ENCODE measurements at regions not wholly inside any gene's neighbourhood (a gene's known extent, or its start where the extent isn't known, plus 50 kb on each side); places are given as distances from the start of the nearest gene placed in this dataset.

DNA sequence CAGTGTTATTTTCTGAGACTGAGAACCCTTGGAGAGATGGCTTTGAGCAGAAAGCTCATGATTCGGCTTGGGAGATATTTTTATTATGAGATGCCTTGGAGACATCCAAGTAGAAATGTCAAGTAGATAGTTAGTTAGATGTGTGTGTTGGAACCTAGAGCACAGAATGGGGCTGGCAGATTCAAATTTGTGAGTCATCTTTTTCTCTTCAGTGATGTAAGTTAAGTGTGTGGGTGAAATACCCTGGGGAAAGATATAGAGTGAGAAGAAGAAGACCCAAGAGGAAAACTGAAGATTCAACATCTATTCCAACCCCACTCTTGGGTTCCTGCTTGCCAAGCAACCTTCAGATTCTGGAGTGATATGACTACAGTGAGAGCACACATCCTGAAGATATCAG lies 580.8 kb upstream of the AMOT start:
- Histone ChIP-seq H3K9me3 (ENCODE audit: control insufficient read depth, insufficient read depth, low read depth, low read length) (no peaks in the 10 kb centered on the region; the same call in 1 of the 2 replicates), H3K36me3 (ENCODE audit: control insufficient read depth in 2 of 2, insufficient read depth in 1 of 2, low read length in 2 of 2) (no peaks in the 10 kb centered on the region), H3K4me3 (ENCODE audit: low read depth, low read length) (no peak overlapping the region), H3K4me1 (ENCODE audit: control insufficient read depth, insufficient read depth, low read length) (no peaks in the 10 kb centered on the region), H3K27ac (ENCODE audit: extremely low read depth, low read depth, low read length) (no peak overlapping the region)
- CTCF ChIA-PET, result no interaction called here
- TF ChIP-seq, protein P1, sequence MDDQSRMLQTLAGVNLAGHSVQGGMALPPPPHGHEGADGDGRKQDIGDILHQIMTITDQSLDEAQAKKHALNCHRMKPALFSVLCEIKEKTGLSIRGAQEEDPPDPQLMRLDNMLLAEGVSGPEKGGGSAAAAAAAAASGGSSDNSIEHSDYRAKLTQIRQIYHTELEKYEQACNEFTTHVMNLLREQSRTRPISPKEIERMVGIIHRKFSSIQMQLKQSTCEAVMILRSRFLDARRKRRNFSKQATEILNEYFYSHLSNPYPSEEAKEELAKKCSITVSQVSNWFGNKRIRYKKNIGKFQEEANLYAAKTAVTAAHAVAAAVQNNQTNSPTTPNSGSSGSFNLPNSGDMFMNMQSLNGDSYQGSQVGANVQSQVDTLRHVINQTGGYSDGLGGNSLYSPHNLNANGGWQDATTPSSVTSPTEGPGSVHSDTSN (CRISPR knock-in tag; IDR thresholded peaks at IDR 0.05), result no peak
- TF ChIP-seq ZNF404 (tag by site-specific recombination; IDR thresholded peaks at IDR 0.05), result no peak
- no peak for TF ChIP-seq ZNF223 (tag by site-specific recombination; IDR thresholded peaks at IDR 0.05)
- no peak for TF ChIP-seq ZEB2 (tag by site-specific recombination; IDR thresholded peaks at IDR 0.05)
- TF ChIP-seq, protein P2, sequence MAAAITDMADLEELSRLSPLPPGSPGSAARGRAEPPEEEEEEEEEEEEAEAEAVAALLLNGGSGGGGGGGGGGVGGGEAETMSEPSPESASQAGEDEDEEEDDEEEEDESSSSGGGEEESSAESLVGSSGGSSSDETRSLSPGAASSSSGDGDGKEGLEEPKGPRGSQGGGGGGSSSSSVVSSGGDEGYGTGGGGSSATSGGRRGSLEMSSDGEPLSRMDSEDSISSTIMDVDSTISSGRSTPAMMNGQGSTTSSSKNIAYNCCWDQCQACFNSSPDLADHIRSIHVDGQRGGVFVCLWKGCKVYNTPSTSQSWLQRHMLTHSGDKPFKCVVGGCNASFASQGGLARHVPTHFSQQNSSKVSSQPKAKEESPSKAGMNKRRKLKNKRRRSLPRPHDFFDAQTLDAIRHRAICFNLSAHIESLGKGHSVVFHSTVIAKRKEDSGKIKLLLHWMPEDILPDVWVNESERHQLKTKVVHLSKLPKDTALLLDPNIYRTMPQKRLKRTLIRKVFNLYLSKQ (tag by site-specific recombination; IDR thresholded peaks at IDR 0.05; ENCODE audit: borderline replicate concordance), result no peak
- no peak for TF ChIP-seq ZNF366 (tag by site-specific recombination; conservative IDR thresholded peaks at IDR 0.05)
- no peak for TF ChIP-seq ZNF843 (tag by site-specific recombination; IDR thresholded peaks at IDR 0.05)
- TF ChIP-seq ZNF174 (tag by site-specific recombination; IDR thresholded peaks at IDR 0.05), result no peak
- TF ChIP-seq MYNN (tag by site-specific recombination; IDR thresholded peaks at IDR 0.05; ENCODE audit: borderline replicate concordance), result no peak
- TF ChIP-seq ZNF558 (tag by site-specific recombination; IDR thresholded peaks at IDR 0.05), result no peak
- TF ChIP-seq, protein P3, sequence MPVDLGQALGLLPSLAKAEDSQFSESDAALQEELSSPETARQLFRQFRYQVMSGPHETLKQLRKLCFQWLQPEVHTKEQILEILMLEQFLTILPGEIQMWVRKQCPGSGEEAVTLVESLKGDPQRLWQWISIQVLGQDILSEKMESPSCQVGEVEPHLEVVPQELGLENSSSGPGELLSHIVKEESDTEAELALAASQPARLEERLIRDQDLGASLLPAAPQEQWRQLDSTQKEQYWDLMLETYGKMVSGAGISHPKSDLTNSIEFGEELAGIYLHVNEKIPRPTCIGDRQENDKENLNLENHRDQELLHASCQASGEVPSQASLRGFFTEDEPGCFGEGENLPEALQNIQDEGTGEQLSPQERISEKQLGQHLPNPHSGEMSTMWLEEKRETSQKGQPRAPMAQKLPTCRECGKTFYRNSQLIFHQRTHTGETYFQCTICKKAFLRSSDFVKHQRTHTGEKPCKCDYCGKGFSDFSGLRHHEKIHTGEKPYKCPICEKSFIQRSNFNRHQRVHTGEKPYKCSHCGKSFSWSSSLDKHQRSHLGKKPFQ (tag by site-specific recombination; IDR thresholded peaks at IDR 0.05), result no peak
- TF ChIP-seq, protein P4, sequence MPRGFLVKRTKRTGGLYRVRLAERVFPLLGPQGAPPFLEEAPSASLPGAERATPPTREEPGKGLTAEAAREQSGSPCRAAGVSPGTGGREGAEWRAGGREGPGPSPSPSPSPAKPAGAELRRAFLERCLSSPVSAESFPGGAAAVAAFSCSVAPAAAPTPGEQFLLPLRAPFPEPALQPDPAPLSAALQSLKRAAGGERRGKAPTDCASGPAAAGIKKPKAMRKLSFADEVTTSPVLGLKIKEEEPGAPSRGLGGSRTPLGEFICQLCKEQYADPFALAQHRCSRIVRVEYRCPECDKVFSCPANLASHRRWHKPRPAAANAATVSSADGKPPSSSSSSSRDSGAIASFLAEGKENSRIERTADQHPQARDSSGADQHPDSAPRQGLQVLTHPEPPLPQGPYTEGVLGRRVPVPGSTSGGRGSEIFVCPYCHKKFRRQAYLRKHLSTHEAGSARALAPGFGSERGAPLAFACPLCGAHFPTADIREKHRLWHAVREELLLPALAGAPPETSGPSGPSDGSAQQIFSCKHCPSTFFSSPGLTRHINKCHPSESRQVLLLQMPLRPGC (tag by site-specific recombination; IDR thresholded peaks at IDR 0.05), result no peak
- no peak for TF ChIP-seq ZBTB48 (tag by site-specific recombination; IDR thresholded peaks at IDR 0.05)
- TF ChIP-seq, protein P5, sequence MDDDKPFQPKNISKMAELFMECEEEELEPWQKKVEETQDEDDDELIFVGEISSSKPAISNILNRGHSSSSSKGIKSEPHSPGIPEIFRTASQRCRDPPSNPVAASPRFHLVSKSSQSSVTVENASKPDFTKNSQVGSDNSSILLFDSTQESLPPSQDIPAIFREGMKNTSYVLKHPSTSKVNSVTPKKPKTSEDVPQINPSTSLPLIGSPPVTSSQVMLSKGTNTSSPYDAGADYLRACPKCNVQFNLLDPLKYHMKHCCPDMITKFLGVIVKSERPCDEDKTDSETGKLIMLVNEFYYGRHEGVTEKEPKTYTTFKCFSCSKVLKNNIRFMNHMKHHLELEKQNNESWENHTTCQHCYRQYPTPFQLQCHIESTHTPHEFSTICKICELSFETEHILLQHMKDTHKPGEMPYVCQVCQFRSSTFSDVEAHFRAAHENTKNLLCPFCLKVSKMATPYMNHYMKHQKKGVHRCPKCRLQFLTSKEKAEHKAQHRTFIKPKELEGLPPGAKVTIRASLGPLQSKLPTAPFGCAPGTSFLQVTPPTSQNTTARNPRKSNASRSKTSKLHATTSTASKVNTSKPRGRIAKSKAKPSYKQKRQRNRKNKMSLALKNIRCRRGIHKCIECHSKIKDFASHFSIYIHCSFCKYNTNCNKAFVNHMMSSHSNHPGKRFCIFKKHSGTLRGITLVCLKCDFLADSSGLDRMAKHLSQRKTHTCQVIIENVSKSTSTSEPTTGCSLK (tag by site-specific recombination; IDR thresholded peaks at IDR 0.05), result no peak
- no peak for TF ChIP-seq ZNF24 (tag by site-specific recombination; IDR thresholded peaks at IDR 0.05)
- TF ChIP-seq, protein P6, sequence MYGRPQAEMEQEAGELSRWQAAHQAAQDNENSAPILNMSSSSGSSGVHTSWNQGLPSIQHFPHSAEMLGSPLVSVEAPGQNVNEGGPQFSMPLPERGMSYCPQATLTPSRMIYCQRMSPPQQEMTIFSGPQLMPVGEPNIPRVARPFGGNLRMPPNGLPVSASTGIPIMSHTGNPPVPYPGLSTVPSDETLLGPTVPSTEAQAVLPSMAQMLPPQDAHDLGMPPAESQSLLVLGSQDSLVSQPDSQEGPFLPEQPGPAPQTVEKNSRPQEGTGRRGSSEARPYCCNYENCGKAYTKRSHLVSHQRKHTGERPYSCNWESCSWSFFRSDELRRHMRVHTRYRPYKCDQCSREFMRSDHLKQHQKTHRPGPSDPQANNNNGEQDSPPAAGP (tag by site-specific recombination; IDR thresholded peaks at IDR 0.05), result no peak
- no peak for TF ChIP-seq ZNF37A (tag by site-specific recombination; IDR thresholded peaks at IDR 0.05)
- TF ChIP-seq, protein P7, sequence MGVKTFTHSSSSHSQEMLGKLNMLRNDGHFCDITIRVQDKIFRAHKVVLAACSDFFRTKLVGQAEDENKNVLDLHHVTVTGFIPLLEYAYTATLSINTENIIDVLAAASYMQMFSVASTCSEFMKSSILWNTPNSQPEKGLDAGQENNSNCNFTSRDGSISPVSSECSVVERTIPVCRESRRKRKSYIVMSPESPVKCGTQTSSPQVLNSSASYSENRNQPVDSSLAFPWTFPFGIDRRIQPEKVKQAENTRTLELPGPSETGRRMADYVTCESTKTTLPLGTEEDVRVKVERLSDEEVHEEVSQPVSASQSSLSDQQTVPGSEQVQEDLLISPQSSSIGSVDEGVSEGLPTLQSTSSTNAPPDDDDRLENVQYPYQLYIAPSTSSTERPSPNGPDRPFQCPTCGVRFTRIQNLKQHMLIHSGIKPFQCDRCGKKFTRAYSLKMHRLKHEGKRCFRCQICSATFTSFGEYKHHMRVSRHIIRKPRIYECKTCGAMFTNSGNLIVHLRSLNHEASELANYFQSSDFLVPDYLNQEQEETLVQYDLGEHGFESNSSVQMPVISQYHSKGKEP (tag by site-specific recombination; IDR thresholded peaks at IDR 0.05), result no peak
- POLR2A ChIA-PET, result no interaction called here

All from HEK293 (cell line).